ENCODE measurements at regions not wholly inside any gene's neighbourhood (a gene's known extent, or its start where the extent isn't known, plus 50 kb on each side); places are given as distances from the start of the nearest gene placed in this dataset.

- TF ChIP-seq POLR2A (IDR thresholded peaks at IDR 0.05) = no peak
- no peak for TF ChIP-seq POLR2AphosphoS5 (IDR thresholded peaks at IDR 0.05)
- TF ChIP-seq, protein P1, sequence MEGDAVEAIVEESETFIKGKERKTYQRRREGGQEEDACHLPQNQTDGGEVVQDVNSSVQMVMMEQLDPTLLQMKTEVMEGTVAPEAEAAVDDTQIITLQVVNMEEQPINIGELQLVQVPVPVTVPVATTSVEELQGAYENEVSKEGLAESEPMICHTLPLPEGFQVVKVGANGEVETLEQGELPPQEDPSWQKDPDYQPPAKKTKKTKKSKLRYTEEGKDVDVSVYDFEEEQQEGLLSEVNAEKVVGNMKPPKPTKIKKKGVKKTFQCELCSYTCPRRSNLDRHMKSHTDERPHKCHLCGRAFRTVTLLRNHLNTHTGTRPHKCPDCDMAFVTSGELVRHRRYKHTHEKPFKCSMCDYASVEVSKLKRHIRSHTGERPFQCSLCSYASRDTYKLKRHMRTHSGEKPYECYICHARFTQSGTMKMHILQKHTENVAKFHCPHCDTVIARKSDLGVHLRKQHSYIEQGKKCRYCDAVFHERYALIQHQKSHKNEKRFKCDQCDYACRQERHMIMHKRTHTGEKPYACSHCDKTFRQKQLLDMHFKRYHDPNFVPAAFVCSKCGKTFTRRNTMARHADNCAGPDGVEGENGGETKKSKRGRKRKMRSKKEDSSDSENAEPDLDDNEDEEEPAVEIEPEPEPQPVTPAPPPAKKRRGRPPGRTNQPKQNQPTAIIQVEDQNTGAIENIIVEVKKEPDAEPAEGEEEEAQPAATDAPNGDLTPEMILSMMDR (IDR thresholded peaks at IDR 0.05) = no peak
- TF ChIP-seq EP300 (IDR thresholded peaks at IDR 0.05; ENCODE audit: low read depth) = no peak
Measured at GRCh38 chr3:120528163-120528562, 68.0 kb upstream of the NDUFB4 start.

Measured in transverse colon (tissue), 4 donors.